ENCODE measurements at regions not wholly inside any gene's neighbourhood (a gene's known extent, or its start where the extent isn't known, plus 50 kb on each side); places are given as distances from the start of the nearest gene placed in this dataset.

- Mint-ChIP-seq H3K9me3 (peaks cover 3 to 4% of the 10 kb centered on the region in 2 donors), H3K27ac (no peak overlapping the region), H3K36me3 (peaks cover 2 to 4% of the 10 kb centered on the region in 2 donors)
- ATAC-seq = no peak
- DNase-seq (ENCODE audit: low spot score in 2 of 2) = no peak
Measured at GRCh38 chr2:240365971-240366471, 69.4 kb upstream of the GPC1 start.

GRCh38 chr2:240366901-240367300 lies 68.6 kb upstream of the GPC1 start:
- Mint-ChIP-seq H3K36me3 (no peaks in the 10 kb centered on the region), H3K9me3 (no peaks in the 10 kb centered on the region), H3K27ac (no peak overlapping the region)
- DNase-seq (ENCODE audit: low spot score in 2 of 2) = no peak
- ATAC-seq = no peak

- no peaks in the 10 kb centered on the region for H3K36me3 Mint-ChIP-seq
- no peaks in the 10 kb centered on the region for H3K9me3 Mint-ChIP-seq
Measured at GRCh38 chr2:240367721-240368120, 67.7 kb upstream of the GPC1 start.

GRCh38 chr2:240368781-240369331 lies 66.6 kb upstream of the GPC1 start:
- ATAC-seq (no peak), DNase-seq (ENCODE audit: low spot score in 2 of 2) (no peak)
- Mint-ChIP-seq H3K27ac (no peak overlapping the region), H3K36me3 (no peaks in the 10 kb centered on the region), H3K9me3 (no peaks in the 10 kb centered on the region)

More at GRCh38 chr2:240367721-240368120, 67.7 kb upstream of the GPC1 start:
- DNase-seq (ENCODE audit: low spot score in 2 of 2) (no peak), ATAC-seq (no peak)
- H3K27ac Mint-ChIP-seq = no peak overlapping the region

GRCh38 chr2:240369335-240369734 lies 66.1 kb upstream of the GPC1 start:
- DNase-seq (ENCODE audit: low spot score in 2 of 2) (no peak), ATAC-seq (no peak)
- H3K36me3 Mint-ChIP-seq = no peaks in the 10 kb centered on the region
- no peaks in the 10 kb centered on the region for H3K9me3 Mint-ChIP-seq
- no peak overlapping the region for H3K27ac Mint-ChIP-seq

GRCh38 chr2:240369801-240370585 lies 65.5 kb upstream of the GPC1 start:
- Mint-ChIP-seq H3K36me3 (no peaks in the 10 kb centered on the region), H3K9me3 (no peaks in the 10 kb centered on the region), H3K27ac (no peak overlapping the region)
- ATAC-seq = no peak
- DNase-seq (ENCODE audit: low spot score in 2 of 2) = no peak

GRCh38 chr2:240371129-240372000 lies 64.1 kb upstream of the GPC1 start:
- DNase-seq (ENCODE audit: low spot score in 2 of 2) = no peak
- ATAC-seq = no peak
- peak overlapping the region in 1 of 2 donors; percentile 59 for H3K27ac Mint-ChIP-seq
- H3K36me3 Mint-ChIP-seq = no peaks in the 10 kb centered on the region
- no peaks in the 10 kb centered on the region for H3K9me3 Mint-ChIP-seq

GRCh38 chr2:240372101-240372500 lies 63.4 kb upstream of the GPC1 start:
- no peaks in the 10 kb centered on the region for H3K36me3 Mint-ChIP-seq
- no peaks in the 10 kb centered on the region for H3K9me3 Mint-ChIP-seq
- no peak overlapping the region for H3K27ac Mint-ChIP-seq

GRCh38 chr2:240373289-240373885 lies 62.1 kb upstream of the GPC1 start:
- Mint-ChIP-seq H3K9me3 (no peaks in the 10 kb centered on the region), H3K36me3 (no peaks in the 10 kb centered on the region), H3K27ac (no peak overlapping the region)
- ATAC-seq (no peak), DNase-seq (ENCODE audit: low spot score in 2 of 2) (no peak)

More at GRCh38 chr2:240372101-240372500, 63.4 kb upstream of the GPC1 start:
- no peak for ATAC-seq
- DNase-seq (ENCODE audit: low spot score in 2 of 2) = no peak

GRCh38 chr2:240374085-240374907 lies 61.2 kb upstream of the GPC1 start:
- ATAC-seq (no peak), DNase-seq (ENCODE audit: low spot score in 2 of 2) (no peak)
- Mint-ChIP-seq H3K36me3 (no peaks in the 10 kb centered on the region), H3K27ac (no peak overlapping the region), H3K9me3 (no peaks in the 10 kb centered on the region)

- DNase-seq (ENCODE audit: low spot score in 2 of 2) (no peak), ATAC-seq (no peak)
- Mint-ChIP-seq H3K36me3 (no peaks in the 10 kb centered on the region), H3K27ac (no peak overlapping the region), H3K9me3 (no peaks in the 10 kb centered on the region)
Measured at GRCh38 chr2:240375024-240375645, 60.3 kb upstream of the GPC1 start.

GRCh38 chr2:240376739-240377138 lies 58.7 kb upstream of the GPC1 start:
- H3K27ac Mint-ChIP-seq = no peak overlapping the region
- no peaks in the 10 kb centered on the region for H3K36me3 Mint-ChIP-seq
- DNase-seq (ENCODE audit: low spot score in 2 of 2) = no peak
- no peak for ATAC-seq
- no peaks in the 10 kb centered on the region for H3K9me3 Mint-ChIP-seq

- H3K27ac Mint-ChIP-seq = no peak overlapping the region
- no peaks in the 10 kb centered on the region for H3K36me3 Mint-ChIP-seq
- H3K9me3 Mint-ChIP-seq = no peaks in the 10 kb centered on the region
- no peak for DNase-seq (ENCODE audit: low spot score in 2 of 2)
- ATAC-seq = no peak
Measured at GRCh38 chr2:240377366-240377765, 58.1 kb upstream of the GPC1 start.

- no peak overlapping the region for H3K27ac Mint-ChIP-seq
- ATAC-seq = no peak
Measured at GRCh38 chr2:240379089-240379636, 56.3 kb upstream of the GPC1 start.

GRCh38 chr2:240383099-240383758 lies 52.2 kb upstream of the GPC1 start:
- no peaks in the 10 kb centered on the region for H3K9me3 Mint-ChIP-seq
- ATAC-seq (no peak), DNase-seq (ENCODE audit: low spot score in 2 of 2) (no peak)
- no peak overlapping the region for H3K27ac Mint-ChIP-seq
- H3K36me3 Mint-ChIP-seq = no peaks in the 10 kb centered on the region

More at GRCh38 chr2:240379089-240379636, 56.3 kb upstream of the GPC1 start:
- H3K36me3 Mint-ChIP-seq = no peaks in the 10 kb centered on the region
- no peaks in the 10 kb centered on the region for H3K9me3 Mint-ChIP-seq
- DNase-seq (ENCODE audit: low spot score in 2 of 2) = no peak

Data from activated naive CD4-positive, alpha-beta T cell treated with anti-CD3 and anti-CD28 coated beads, Interleukin-2, amount 50 U/mL, for 72 hours (primary cell).